Erythroblast (primary cell): ENCODE measurements at regions not wholly inside any gene's neighbourhood (a gene's known extent, or its start where the extent isn't known, plus 50 kb on each side); places are given as distances from the start of the nearest gene placed in this dataset.

Experiments
- GATA1 ChIP-seq: IDR thresholded peaks from 2 replicates; pipeline ENCODE4 v1.6.1; 2011; ENCODE audit warnings: low read depth, mild to moderate bottlenecking, control low read depth, low read length, moderate library complexity
- POLR2A ChIP-seq: IDR thresholded peaks from 2 replicates; pipeline ENCODE4 v1.6.1; 2011; ENCODE audit warnings: mild to moderate bottlenecking, low read length

DNA sequence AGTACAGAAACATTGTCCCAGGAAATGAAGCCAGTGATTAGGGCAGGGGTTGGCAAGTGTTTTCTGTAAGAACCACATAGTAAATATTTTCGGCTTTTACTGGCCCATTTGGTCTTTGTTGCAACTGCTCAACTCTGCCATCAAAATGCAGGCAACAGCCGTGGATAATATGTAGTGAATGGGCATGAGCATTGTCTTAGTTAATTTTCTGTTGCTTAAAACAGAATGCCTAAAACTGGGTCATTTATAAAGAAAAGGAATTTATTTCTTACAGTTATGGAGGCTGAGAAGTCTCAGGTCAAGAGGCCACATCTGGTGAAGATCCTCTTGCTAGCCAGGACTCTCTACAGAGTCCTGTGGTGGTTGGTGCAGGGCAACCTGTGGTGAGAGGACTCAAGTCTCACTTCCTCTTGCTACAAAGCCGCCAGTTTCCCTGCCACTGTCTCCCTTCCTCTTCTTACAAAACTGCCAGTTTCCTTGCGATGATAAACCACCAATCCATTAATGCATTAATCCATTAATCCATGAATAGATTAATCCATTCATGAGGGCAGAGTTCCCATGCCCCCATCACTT lies 166.4 kb downstream of the PSMG1 start:
- TF ChIP-seq POLR2A: no peak
- no peak for TF ChIP-seq GATA1
